ENCODE measurements at regions not wholly inside any gene's neighbourhood (a gene's known extent, or its start where the extent isn't known, plus 50 kb on each side); places are given as distances from the start of the nearest gene placed in this dataset.

- H3K4me3 Mint-ChIP-seq = no peak overlapping the region
- DNase-seq (ENCODE audit: low spot score) = no peak
- H3K36me3 Mint-ChIP-seq (ENCODE audit: low read depth) = no peaks in the 10 kb centered on the region
- intact Hi-C loops (cut with micrococcal nuclease) = no loop called here
- no peaks in the 10 kb centered on the region for H3K9me3 Mint-ChIP-seq
- H3K27ac Mint-ChIP-seq = no peak overlapping the region
- H3K27me3 Mint-ChIP-seq (ENCODE audit: insufficient read depth) = peaks cover 2% of the 10 kb centered on the region
- H3K4me1 Mint-ChIP-seq (ENCODE audit: low read depth) = no peaks in the 10 kb centered on the region
These were observed 376.1 kb upstream of the MCTP2 start for GRCh38 chr15:93855181-93855826.

GRCh38 chr15:93854088-93854487 is 377.3 kb upstream of the MCTP2 start:
- H3K9me3 Mint-ChIP-seq = no peaks in the 10 kb centered on the region
- no peaks in the 10 kb centered on the region for H3K4me1 Mint-ChIP-seq (ENCODE audit: low read depth)
- no peak overlapping the region for H3K4me3 Mint-ChIP-seq
- H3K27ac Mint-ChIP-seq = no peak overlapping the region
- DNase-seq (ENCODE audit: low spot score) = no peak
- intact Hi-C loops (cut with micrococcal nuclease) = no loop called here
- peaks cover 2% of the 10 kb centered on the region for H3K27me3 Mint-ChIP-seq (ENCODE audit: insufficient read depth)
- H3K36me3 Mint-ChIP-seq (ENCODE audit: low read depth) = no peaks in the 10 kb centered on the region

GRCh38 chr15:93852761-93853160 is 378.6 kb upstream of the MCTP2 start:
- intact Hi-C loops (cut with micrococcal nuclease) = no loop called here
- H3K27me3 Mint-ChIP-seq (ENCODE audit: insufficient read depth) = peaks cover 2% of the 10 kb centered on the region
- H3K9me3 Mint-ChIP-seq = no peaks in the 10 kb centered on the region
- no peaks in the 10 kb centered on the region for H3K4me1 Mint-ChIP-seq (ENCODE audit: low read depth)
- DNase-seq (ENCODE audit: low spot score) = no peak
- no peaks in the 10 kb centered on the region for H3K36me3 Mint-ChIP-seq (ENCODE audit: low read depth)
- H3K27ac Mint-ChIP-seq = no peak overlapping the region
- H3K4me3 Mint-ChIP-seq = no peak overlapping the region

- H3K4me3 Mint-ChIP-seq = no peak overlapping the region
- H3K36me3 Mint-ChIP-seq (ENCODE audit: low read depth) = no peaks in the 10 kb centered on the region
- intact Hi-C loops (cut with micrococcal nuclease) = no loop called here
- H3K4me1 Mint-ChIP-seq (ENCODE audit: low read depth) = no peaks in the 10 kb centered on the region
- H3K27me3 Mint-ChIP-seq (ENCODE audit: insufficient read depth) = peaks cover 2% of the 10 kb centered on the region
- H3K9me3 Mint-ChIP-seq = no peaks in the 10 kb centered on the region
- no peak for DNase-seq (ENCODE audit: low spot score)
- H3K27ac Mint-ChIP-seq = no peak overlapping the region
These were observed 382.9 kb upstream of the MCTP2 start for GRCh38 chr15:93848490-93848889.

- H3K9me3 Mint-ChIP-seq = no peaks in the 10 kb centered on the region
- peaks cover 2% of the 10 kb centered on the region for H3K27me3 Mint-ChIP-seq (ENCODE audit: insufficient read depth)
- no peaks in the 10 kb centered on the region for H3K4me1 Mint-ChIP-seq (ENCODE audit: low read depth)
- H3K36me3 Mint-ChIP-seq (ENCODE audit: low read depth) = no peaks in the 10 kb centered on the region
- intact Hi-C loops (cut with micrococcal nuclease) = no loop called here
- no peak overlapping the region for H3K4me3 Mint-ChIP-seq
- no peak overlapping the region for H3K27ac Mint-ChIP-seq
- DNase-seq (ENCODE audit: low spot score) = no peak
These were observed 383.3 kb upstream of the MCTP2 start for GRCh38 chr15:93848076-93848475.

- Mint-ChIP-seq H3K4me1 (ENCODE audit: low read depth) (no peaks in the 10 kb centered on the region), H3K9me3 (no peaks in the 10 kb centered on the region), H3K4me3 (no peak overlapping the region), H3K27me3 (ENCODE audit: insufficient read depth) (peaks cover 4% of the 10 kb centered on the region), H3K27ac (no peak overlapping the region), H3K36me3 (ENCODE audit: low read depth) (no peaks in the 10 kb centered on the region)
- DNase-seq (ENCODE audit: low spot score) = no peak
- intact Hi-C loops (cut with micrococcal nuclease) = no loop called here
These were observed 385.2 kb upstream of the MCTP2 start for GRCh38 chr15:93846148-93846547.

GRCh38 chr15:93837450-93837849 is 393.9 kb upstream of the MCTP2 start:
- intact Hi-C loops (cut with micrococcal nuclease) = no loop called here
- no peaks in the 10 kb centered on the region for H3K4me1 Mint-ChIP-seq (ENCODE audit: low read depth)
- H3K4me3 Mint-ChIP-seq = no peak overlapping the region
- H3K27me3 Mint-ChIP-seq (ENCODE audit: insufficient read depth) = peaks cover 3% of the 10 kb centered on the region
- H3K27ac Mint-ChIP-seq = no peak overlapping the region
- H3K36me3 Mint-ChIP-seq (ENCODE audit: low read depth) = no peaks in the 10 kb centered on the region
- H3K9me3 Mint-ChIP-seq = no peaks in the 10 kb centered on the region
- DNase-seq (ENCODE audit: low spot score) = no peak

- Mint-ChIP-seq H3K4me3 (no peak overlapping the region), H3K27me3 (ENCODE audit: insufficient read depth) (no peaks in the 10 kb centered on the region), H3K27ac (no peak overlapping the region), H3K9me3 (no peaks in the 10 kb centered on the region), H3K4me1 (ENCODE audit: low read depth) (no peaks in the 10 kb centered on the region), H3K36me3 (ENCODE audit: low read depth) (no peaks in the 10 kb centered on the region)
- intact Hi-C loops (cut with micrococcal nuclease) = no loop called here
- no peak for DNase-seq (ENCODE audit: low spot score)
These were observed 396.0 kb upstream of the MCTP2 start for GRCh38 chr15:93835344-93835743.

GRCh38 chr15:93831641-93832040 is 399.7 kb upstream of the MCTP2 start:
- H3K27ac Mint-ChIP-seq = no peak overlapping the region
- H3K27me3 Mint-ChIP-seq (ENCODE audit: insufficient read depth) = no peaks in the 10 kb centered on the region
- H3K36me3 Mint-ChIP-seq (ENCODE audit: low read depth) = no peaks in the 10 kb centered on the region
- intact Hi-C loops (cut with micrococcal nuclease) = no loop called here
- no peak overlapping the region for H3K4me3 Mint-ChIP-seq
- DNase-seq (ENCODE audit: low spot score) = no peak
- H3K9me3 Mint-ChIP-seq = no peaks in the 10 kb centered on the region
- H3K4me1 Mint-ChIP-seq (ENCODE audit: low read depth) = no peaks in the 10 kb centered on the region

- Mint-ChIP-seq H3K36me3 (ENCODE audit: low read depth) (no peaks in the 10 kb centered on the region), H3K27ac (no peak overlapping the region), H3K27me3 (ENCODE audit: insufficient read depth) (no peaks in the 10 kb centered on the region), H3K4me1 (ENCODE audit: low read depth) (no peaks in the 10 kb centered on the region), H3K9me3 (no peaks in the 10 kb centered on the region), H3K4me3 (no peak overlapping the region)
- intact Hi-C loops (cut with micrococcal nuclease) = no loop called here
- no peak for DNase-seq (ENCODE audit: low spot score)
These were observed 400.9 kb upstream of the MCTP2 start for GRCh38 chr15:93830221-93831080.

GRCh38 chr15:93829115-93829870 is 402.1 kb upstream of the MCTP2 start:
- Mint-ChIP-seq H3K4me1 (ENCODE audit: low read depth) (no peaks in the 10 kb centered on the region), H3K27me3 (ENCODE audit: insufficient read depth) (no peaks in the 10 kb centered on the region), H3K36me3 (ENCODE audit: low read depth) (no peaks in the 10 kb centered on the region), H3K9me3 (no peaks in the 10 kb centered on the region), H3K4me3 (no peak overlapping the region), H3K27ac (no peak overlapping the region)
- intact Hi-C loops (cut with micrococcal nuclease) = no loop called here
- no peak for DNase-seq (ENCODE audit: low spot score)

- Mint-ChIP-seq H3K4me3 (no peak overlapping the region), H3K27me3 (ENCODE audit: insufficient read depth) (no peaks in the 10 kb centered on the region), H3K4me1 (ENCODE audit: low read depth) (no peaks in the 10 kb centered on the region), H3K9me3 (no peaks in the 10 kb centered on the region), H3K36me3 (ENCODE audit: low read depth) (no peaks in the 10 kb centered on the region), H3K27ac (no peak overlapping the region)
- intact Hi-C loops (cut with micrococcal nuclease) = no loop called here
- no peak for DNase-seq (ENCODE audit: low spot score)
These were observed 404.6 kb upstream of the MCTP2 start for GRCh38 chr15:93826790-93827189.

- intact Hi-C loops (cut with micrococcal nuclease) = no loop called here
- Mint-ChIP-seq H3K27me3 (ENCODE audit: insufficient read depth) (no peaks in the 10 kb centered on the region), H3K36me3 (ENCODE audit: low read depth) (no peaks in the 10 kb centered on the region), H3K4me3 (no peak overlapping the region), H3K4me1 (ENCODE audit: low read depth) (no peaks in the 10 kb centered on the region), H3K27ac (no peak overlapping the region), H3K9me3 (no peaks in the 10 kb centered on the region)
- DNase-seq (ENCODE audit: low spot score) = no peak
These were observed 405.1 kb upstream of the MCTP2 start for GRCh38 chr15:93826293-93826692.

All from activated T-helper 1 cell treated with anti-CD3 and anti-CD28 coated beads, Interleukin-12 subunit alpha, Interleukin-12 subunit beta, Interleukin-2, Interleukin-4 antibody, amounts not matched to agents 30 ng/mL and 10 ng/mL and 1 ng/mL, durations not matched to agents 14 hours and 24 hours and 36 hours (primary cell).